ENCODE measurements at regions not wholly inside any gene's neighbourhood (a gene's known extent, or its start where the extent isn't known, plus 50 kb on each side); places are given as distances from the start of the nearest gene placed in this dataset.

DNA sequence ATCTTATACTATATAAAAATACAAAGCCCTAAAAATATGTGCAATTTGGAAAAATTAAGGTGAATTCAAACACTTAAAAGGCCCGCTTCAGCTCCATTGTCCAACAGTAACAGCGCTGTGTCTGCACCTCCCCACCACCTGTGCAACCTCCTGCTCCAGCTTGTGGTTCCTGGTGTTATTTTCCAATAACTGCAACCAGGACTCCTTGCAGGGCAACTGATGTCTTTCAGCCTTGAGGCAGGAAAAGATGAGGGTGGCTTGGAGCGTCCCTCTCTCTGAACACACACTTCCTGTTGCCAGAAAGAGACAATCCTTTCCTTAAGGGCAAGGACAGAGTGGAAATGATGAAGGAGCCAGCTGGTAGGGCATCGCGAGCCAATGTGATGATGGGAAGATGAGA lies 336.0 kb downstream of the GLRX3 start:
- Histone ChIP-seq H2AFZ (ENCODE audit: control insufficient read depth, low read length) (no peak overlapping the region), H3K4me1 (ENCODE audit: control insufficient read depth, extremely low read depth, insufficient read depth, low read length) (no peaks in the 10 kb centered on the region), H3K4me2 (ENCODE audit: control insufficient read depth, extremely low read depth, insufficient read depth, low read depth, low read length) (no peak overlapping the region), H4K20me1 (ENCODE audit: control insufficient read depth, extremely low read depth, insufficient read depth, low read length) (no peaks in the 10 kb centered on the region), H3K27me3 (ENCODE audit: control insufficient read depth, extremely low read depth, insufficient read depth, low read length) (no peaks in the 10 kb centered on the region), H3K9me3 (ENCODE audit: control insufficient read depth, low read depth, low read length) (peaks cover 4% of the 10 kb centered on the region), H3K4me3 (ENCODE audit: control insufficient read depth in 2 of 3, extremely low read depth in 1 of 3, insufficient read depth in 2 of 3, low read depth in 1 of 3, low read length in 3 of 3) (no peak overlapping the region), H3K9ac (ENCODE audit: control insufficient read depth, extremely low read depth, insufficient read depth, low read length) (no peak overlapping the region), H3K79me2 (ENCODE audit: control insufficient read depth, insufficient read depth, low read length) (no peaks in the 10 kb centered on the region), H3K27ac (ENCODE audit: control insufficient read depth, insufficient read depth, low read length) (no peak overlapping the region), H3K9me1 (ENCODE audit: control insufficient read depth, extremely low read depth, insufficient read depth, low read length) (no peaks in the 10 kb centered on the region), H3K36me3 (ENCODE audit: control insufficient read depth in 2 of 2, extremely low read depth in 1 of 2, insufficient read depth in 2 of 2, low read length in 2 of 2) (no peaks in the 10 kb centered on the region)
- TF ChIP-seq CTCF (optimal IDR thresholded peaks at IDR 0.05 in 1 of 3, IDR thresholded peaks at IDR 0.05 in 1 of 3, conservative IDR thresholded peaks at IDR 0.05 in 1 of 3; ENCODE audit: extremely low read depth in 1 of 3, insufficient read depth in 2 of 3, low read length in 3 of 3) (no peak), EZH2 (IDR thresholded peaks at IDR 0.05; ENCODE audit: low read length) (no peak)
- FAIRE-seq (no peak), DNase-seq (ENCODE audit: low read depth, low spot score) (no peak)
- dilution Hi-C loops (cut with MboI; ENCODE audit: extremely low pct_ligation_motif_present, low sequenced_read_pairs): no loop called here

- Histone ChIP-seq H3K27me3 (ENCODE audit: control insufficient read depth, extremely low read depth, insufficient read depth, low read length) (no peaks in the 10 kb centered on the region), H4K20me1 (ENCODE audit: control insufficient read depth, extremely low read depth, insufficient read depth, low read length) (no peaks in the 10 kb centered on the region), H3K27ac (ENCODE audit: control insufficient read depth, insufficient read depth, low read length) (no peak overlapping the region), H3K9me3 (ENCODE audit: control insufficient read depth, low read depth, low read length) (peaks cover 8% of the 10 kb centered on the region), H3K79me2 (ENCODE audit: control insufficient read depth, insufficient read depth, low read length) (no peaks in the 10 kb centered on the region), H3K36me3 (ENCODE audit: control insufficient read depth in 2 of 2, extremely low read depth in 1 of 2, insufficient read depth in 2 of 2, low read length in 2 of 2) (no peaks in the 10 kb centered on the region), H3K4me2 (ENCODE audit: control insufficient read depth, extremely low read depth, insufficient read depth, low read depth, low read length) (no peak overlapping the region), H3K9me1 (ENCODE audit: control insufficient read depth, extremely low read depth, insufficient read depth, low read length) (no peaks in the 10 kb centered on the region), H3K9ac (ENCODE audit: control insufficient read depth, extremely low read depth, insufficient read depth, low read length) (no peak overlapping the region), H3K4me1 (ENCODE audit: control insufficient read depth, extremely low read depth, insufficient read depth, low read length) (no peaks in the 10 kb centered on the region), H2AFZ (ENCODE audit: control insufficient read depth, low read length) (no peak overlapping the region), H3K4me3 (ENCODE audit: control insufficient read depth in 2 of 3, extremely low read depth in 1 of 3, insufficient read depth in 2 of 3, low read depth in 1 of 3, low read length in 3 of 3) (no peak overlapping the region)
- DNase-seq (ENCODE audit: low read depth, low spot score) (no peak), FAIRE-seq (no peak)
- TF ChIP-seq EZH2 (IDR thresholded peaks at IDR 0.05; ENCODE audit: low read length) (no peak), CTCF (optimal IDR thresholded peaks at IDR 0.05 in 1 of 3, IDR thresholded peaks at IDR 0.05 in 1 of 3, conservative IDR thresholded peaks at IDR 0.05 in 1 of 3; ENCODE audit: extremely low read depth in 1 of 3, insufficient read depth in 2 of 3, low read length in 3 of 3) (no peak)
- dilution Hi-C loops (cut with MboI; ENCODE audit: extremely low pct_ligation_motif_present, low sequenced_read_pairs): no loop called here
These were observed 338.4 kb downstream of the GLRX3 start for GRCh38 chr10:130474591-130474990.
